Ectodermal cell (in vitro differentiated cells): ENCODE measurements at regions not wholly inside any gene's neighbourhood (a gene's known extent, or its start where the extent isn't known, plus 50 kb on each side); places are given as distances from the start of the nearest gene placed in this dataset.

Source experiments
- H3K27ac ChIP-seq: 2 replicates; pipeline ENCODE4 v1.7.0; 2013; ENCODE audit warnings: mild to moderate bottlenecking, low read depth, low read length; ENCODE audit not compliant: insufficient read depth, poor library complexity, severe bottlenecking
- H3K27me3 ChIP-seq: 2 replicates; pipeline ENCODE4 v1.7.0; 2013; ENCODE audit warnings: mild to moderate bottlenecking, low read length; ENCODE audit not compliant: insufficient read depth, control insufficient read depth, poor library complexity, severe bottlenecking
- H3K36me3 ChIP-seq: one replicate; pipeline ENCODE4 v1.7.0; 2013; ENCODE audit warnings: low read length; ENCODE audit not compliant: control insufficient read depth, insufficient read depth
- H3K4me1 ChIP-seq: one replicate; pipeline ENCODE4 v1.7.0; 2013; ENCODE audit warnings: low read length; ENCODE audit not compliant: control insufficient read depth, insufficient read depth
- H3K4me3 ChIP-seq: 2 replicates; pipeline ENCODE4 v1.7.0; 2013; ENCODE audit warnings: low read depth, low read length, control low read depth; ENCODE audit not compliant: insufficient read depth
- H3K9me3 ChIP-seq: 2 replicates; pipeline ENCODE4 v1.7.0; 2013; ENCODE audit warnings: mild to moderate bottlenecking, low read length, moderate library complexity; ENCODE audit not compliant: control insufficient read depth
- WGBS, 2 experiments: methylation state at CpG; one replicate each; pipeline ENCODE4 v1.1.7; 2013; ENCODE audit warnings: missing lambda C conversion rate in 2 of 2; 5-methylcytosine and 5-hydroxymethylcytosine counted together

DNA sequence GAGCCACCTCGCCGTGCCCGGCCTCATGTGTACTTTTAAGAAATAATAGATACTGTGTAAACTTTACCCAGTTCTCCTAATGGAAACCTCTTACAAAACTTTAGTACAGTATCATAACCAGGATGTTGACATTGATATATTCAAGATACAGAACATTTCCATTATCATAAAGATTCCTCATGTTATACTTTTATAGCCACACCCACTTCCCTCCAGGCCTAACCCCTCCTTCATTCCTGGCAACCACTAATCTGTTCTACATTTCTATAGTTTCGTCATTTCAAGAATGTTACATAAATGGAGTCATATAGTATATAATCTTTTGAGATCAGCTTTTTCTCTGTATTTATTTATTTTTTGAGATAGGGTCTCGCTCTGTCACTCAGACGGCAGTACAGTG is 52.6 kb upstream of the SALL4 start:
- Histone ChIP-seq H3K27me3 (no peaks in the 10 kb centered on the region), H3K4me3 (no peak overlapping the region), H3K9me3 (no peaks in the 10 kb centered on the region), H3K4me1 (no peaks in the 10 kb centered on the region), H3K27ac (no peak overlapping the region), H3K36me3 (no peaks in the 10 kb centered on the region)
- WGBS, 2 experiments = 95 to 97% methylated on average over 5 of the region's 6 CpGs
